Coronary artery (tissue), 2 donors: ENCODE measurements at regions not wholly inside any gene's neighbourhood (a gene's known extent, or its start where the extent isn't known, plus 50 kb on each side); places are given as distances from the start of the nearest gene placed in this dataset.

ENCODE experiments used
- DNase-seq: peaks from one replicate; pipeline ENCODE4 v3.0.0-alpha.2; 2017; ENCODE audit warnings: low spot score
- H3K27ac ChIP-seq, 2 donors: fragments of 200-600 bp; sonication (generic); one replicate each; pipeline ENCODE4 v1.5.1; 2016 to 2019
- H3K4me3 ChIP-seq: fragments of 200-600 bp; sonication (generic); 2 replicates; pipeline ENCODE4 v1.5.1; 2016; ENCODE audit warnings: mild to moderate bottlenecking, moderate library complexity
- CTCF ChIP-seq: fragments of 200-600 bp; sonication (generic); IDR thresholded peaks from one replicate; pipeline ENCODE4 v1.5.1; 2019; ENCODE audit warnings: antibody characterized with exemption

GRCh38 chr16:6447021-6447790 lies 885.4 kb upstream of the RBFOX1 start:
- Histone ChIP-seq H3K27ac (no peak overlapping the region), H3K4me3 (no peak overlapping the region)
- no peak for DNase-seq
- no peak for TF ChIP-seq CTCF

- no peak for DNase-seq
- Histone ChIP-seq H3K27ac (no peak overlapping the region), H3K4me3 (no peak overlapping the region)
- TF ChIP-seq CTCF: no peak
Observed at GRCh38 chr16:6446370-6446769, 886.3 kb upstream of the RBFOX1 start.

GRCh38 chr16:6439129-6439528 lies 893.5 kb upstream of the RBFOX1 start:
- no peak for TF ChIP-seq CTCF
- DNase-seq: no peak
- Histone ChIP-seq H3K27ac (no peak overlapping the region), H3K4me3 (no peak overlapping the region)

GRCh38 chr16:6428861-6429260 lies 903.8 kb upstream of the RBFOX1 start:
- Histone ChIP-seq H3K27ac (no peak overlapping the region), H3K4me3 (no peak overlapping the region)
- TF ChIP-seq CTCF: no peak
- DNase-seq: no peak

GRCh38 chr16:6427621-6428020 lies 905.0 kb upstream of the RBFOX1 start:
- Histone ChIP-seq H3K4me3 (no peak overlapping the region), H3K27ac (no peak overlapping the region)
- DNase-seq: no peak
- TF ChIP-seq CTCF: no peak

- DNase-seq: no peak
- H3K27ac ChIP-seq: no peak overlapping the region
- no peak overlapping the region for H3K4me3 ChIP-seq
- no peak for TF ChIP-seq CTCF
Observed at GRCh38 chr16:6407596-6407995, 925.0 kb upstream of the RBFOX1 start.

- Histone ChIP-seq H3K4me3 (no peak overlapping the region), H3K27ac (no peak overlapping the region)
- DNase-seq: no peak
- TF ChIP-seq CTCF: no peak
Observed at GRCh38 chr16:6406028-6406427, 926.6 kb upstream of the RBFOX1 start.
